ENCODE measurements at regions not wholly inside any gene's neighbourhood (a gene's known extent, or its start where the extent isn't known, plus 50 kb on each side); places are given as distances from the start of the nearest gene placed in this dataset.

- TF ChIP-seq, protein P1, sequence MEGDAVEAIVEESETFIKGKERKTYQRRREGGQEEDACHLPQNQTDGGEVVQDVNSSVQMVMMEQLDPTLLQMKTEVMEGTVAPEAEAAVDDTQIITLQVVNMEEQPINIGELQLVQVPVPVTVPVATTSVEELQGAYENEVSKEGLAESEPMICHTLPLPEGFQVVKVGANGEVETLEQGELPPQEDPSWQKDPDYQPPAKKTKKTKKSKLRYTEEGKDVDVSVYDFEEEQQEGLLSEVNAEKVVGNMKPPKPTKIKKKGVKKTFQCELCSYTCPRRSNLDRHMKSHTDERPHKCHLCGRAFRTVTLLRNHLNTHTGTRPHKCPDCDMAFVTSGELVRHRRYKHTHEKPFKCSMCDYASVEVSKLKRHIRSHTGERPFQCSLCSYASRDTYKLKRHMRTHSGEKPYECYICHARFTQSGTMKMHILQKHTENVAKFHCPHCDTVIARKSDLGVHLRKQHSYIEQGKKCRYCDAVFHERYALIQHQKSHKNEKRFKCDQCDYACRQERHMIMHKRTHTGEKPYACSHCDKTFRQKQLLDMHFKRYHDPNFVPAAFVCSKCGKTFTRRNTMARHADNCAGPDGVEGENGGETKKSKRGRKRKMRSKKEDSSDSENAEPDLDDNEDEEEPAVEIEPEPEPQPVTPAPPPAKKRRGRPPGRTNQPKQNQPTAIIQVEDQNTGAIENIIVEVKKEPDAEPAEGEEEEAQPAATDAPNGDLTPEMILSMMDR (IDR thresholded peaks at IDR 0.05), result no peak
- no peak for DNase-seq (ENCODE audit: low spot score)
Observed at GRCh38 chr5:60546207-60546606, 153.8 kb downstream of the DEPDC1B start.

DNA sequence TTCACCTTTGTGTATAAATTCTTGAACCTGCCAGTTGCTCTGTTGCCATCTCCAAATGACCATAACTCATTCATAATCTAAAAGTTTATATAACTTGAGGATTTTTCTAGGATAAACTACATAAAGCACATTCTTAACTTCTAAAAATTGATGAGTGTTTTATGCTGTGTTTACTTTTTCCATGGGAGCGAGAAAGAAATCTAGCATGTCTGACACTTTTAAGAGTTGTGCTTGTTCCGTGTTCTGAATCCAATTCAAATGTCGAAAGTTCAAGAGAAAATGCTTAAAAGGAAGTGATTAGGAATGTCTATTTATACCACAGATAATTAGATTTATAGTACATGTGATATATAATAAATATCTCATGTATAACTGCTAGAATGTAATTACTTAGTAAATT lies 154.4 kb downstream of the DEPDC1B start:
- DNase-seq (ENCODE audit: low spot score), result no peak
- TF ChIP-seq, protein P1 (IDR thresholded peaks at IDR 0.05), result no peak
- no peak for ATAC-seq (ENCODE audit: low FRiP score)

More at GRCh38 chr5:60546207-60546606, 153.8 kb downstream of the DEPDC1B start:
- no peak for ATAC-seq (ENCODE audit: low FRiP score)

DNA sequence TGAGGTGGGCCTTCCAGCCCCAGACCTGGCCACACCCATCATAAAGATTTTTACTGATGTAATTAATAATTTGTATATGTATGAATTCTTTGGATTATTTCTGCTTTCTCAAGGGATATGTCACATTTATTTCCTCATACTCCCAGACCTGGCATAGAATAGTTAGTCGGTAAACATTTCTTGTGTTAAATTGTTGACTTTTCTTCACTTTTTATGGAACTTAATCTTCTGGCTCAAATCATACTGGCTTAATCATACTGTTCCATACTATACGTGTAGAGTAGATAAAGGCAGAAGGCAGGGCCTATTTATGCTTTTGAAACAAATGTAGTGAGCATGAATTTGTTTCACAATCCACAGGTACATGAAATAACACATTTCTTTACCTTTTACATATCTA lies 155.8 kb downstream of the DEPDC1B start:
- ATAC-seq (ENCODE audit: low FRiP score), result no peak
- no peak for DNase-seq (ENCODE audit: low spot score)
- TF ChIP-seq, protein P1 (IDR thresholded peaks at IDR 0.05), result no peak

GRCh38 chr5:60541980-60542379 lies 158.0 kb downstream of the DEPDC1B start:
- TF ChIP-seq, protein P1 (IDR thresholded peaks at IDR 0.05), result no peak
- DNase-seq (ENCODE audit: low spot score) (no peak), ATAC-seq (ENCODE audit: low FRiP score) (no peak)

DNA sequence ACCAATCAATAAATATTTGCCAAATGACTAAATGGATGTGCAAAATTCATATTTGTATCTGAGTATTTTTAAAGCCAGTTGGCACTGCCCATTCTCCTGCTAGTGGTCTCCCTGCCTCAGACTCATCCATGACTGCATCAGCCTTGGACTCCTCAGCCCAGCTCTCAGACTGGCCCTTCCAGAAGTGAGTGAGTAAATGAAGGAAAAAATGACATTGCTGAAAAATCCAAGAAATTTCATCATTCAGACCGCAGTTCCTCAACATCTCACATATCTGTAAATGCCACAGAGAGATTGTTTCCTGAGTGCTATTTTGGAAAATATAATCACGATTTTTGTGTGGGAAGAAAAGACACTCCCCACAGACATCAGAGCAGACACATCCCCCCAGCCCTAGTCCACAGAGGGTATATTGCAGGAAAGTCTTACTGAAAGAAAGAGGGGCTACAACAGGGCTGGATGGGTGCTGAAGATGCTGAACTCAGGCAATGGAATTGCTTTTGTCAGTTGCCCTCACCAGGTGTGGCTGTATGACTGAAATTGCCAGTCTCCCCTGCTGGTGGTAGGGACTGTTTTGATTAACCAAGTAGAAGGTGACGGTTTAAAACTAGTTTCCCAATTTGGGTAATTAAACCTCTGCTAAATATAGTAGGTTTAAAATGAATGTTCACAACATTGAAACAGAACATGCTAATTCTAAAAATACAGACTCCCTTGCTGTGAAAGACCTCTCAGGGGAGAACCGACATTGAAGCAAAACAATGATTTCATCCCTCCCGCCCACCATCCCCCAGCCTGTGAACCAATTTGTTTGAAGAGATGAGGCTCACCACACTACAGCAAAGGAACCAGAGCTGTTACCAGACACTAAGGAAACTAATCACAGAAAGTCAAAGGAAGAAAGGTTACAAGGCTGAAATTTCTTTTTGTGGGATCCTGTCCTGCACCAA lies 158.8 kb downstream of the DEPDC1B start:
- DNase-seq (ENCODE audit: low spot score) (no peak), ATAC-seq (ENCODE audit: low FRiP score) (no peak)
- TF ChIP-seq, protein P1 (IDR thresholded peaks at IDR 0.05), result no peak

DNA sequence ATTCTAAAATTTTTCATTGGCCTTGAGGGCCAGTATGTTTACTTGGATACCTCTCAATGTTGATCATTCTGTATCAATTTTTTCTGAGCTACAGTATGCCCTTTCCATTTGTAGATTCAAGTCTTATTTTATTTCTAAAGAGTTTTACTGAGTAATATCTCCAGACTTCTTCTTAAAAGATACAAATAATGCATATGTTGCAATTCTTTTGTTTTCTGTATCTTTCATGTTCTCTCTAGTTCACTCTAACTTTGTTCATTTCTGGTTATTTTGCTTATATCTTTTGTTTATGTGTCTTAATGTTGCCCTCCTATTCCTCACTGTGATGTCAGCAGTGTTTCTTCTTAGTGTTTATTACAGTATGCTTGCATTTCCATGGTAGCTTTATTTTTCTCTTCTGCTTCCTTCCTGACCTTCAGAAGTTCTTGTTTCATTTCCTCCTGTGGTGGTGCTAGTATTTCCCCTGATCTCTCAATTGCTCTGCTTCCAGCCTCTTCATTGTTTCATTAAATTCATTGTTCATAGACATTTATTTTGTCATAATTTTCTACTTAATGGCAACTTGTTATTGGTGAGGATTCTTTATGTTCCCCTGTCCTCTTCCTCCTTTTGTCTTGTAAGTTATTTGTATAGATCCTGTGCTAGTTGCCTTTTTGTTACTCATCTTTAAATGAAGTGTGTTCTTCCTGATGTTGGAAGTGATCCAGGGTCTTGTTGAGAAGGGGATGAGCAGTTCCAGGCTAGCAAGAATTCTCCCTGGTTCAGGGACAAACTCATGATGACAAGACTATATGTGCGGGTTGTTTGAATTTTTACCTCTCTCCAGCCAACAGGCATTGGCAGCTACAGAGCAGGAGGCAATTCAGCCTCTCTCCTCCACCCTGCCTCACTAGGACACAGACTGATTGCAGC lies 160.8 kb downstream of the DEPDC1B start:
- TF ChIP-seq, protein P1 (IDR thresholded peaks at IDR 0.05), result no peak
- no peak for ATAC-seq (ENCODE audit: low FRiP score)
- DNase-seq (ENCODE audit: low spot score), result no peak

Measured in omental fat pad (tissue), 3 donors.